ENCODE measurements at regions not wholly inside any gene's neighbourhood (a gene's known extent, or its start where the extent isn't known, plus 50 kb on each side); places are given as distances from the start of the nearest gene placed in this dataset.

- intact Hi-C loops (cut with DNase I), result loop anchor here (5.0 kb wide), 1 partner anchor 373 kb away; no protein-coding TSS in a partner anchor
Observed at GRCh38 chr16:16864536-16864935, 485.6 kb downstream of the NPIPA7 start.

GRCh38 chr16:16865374-16865773, 486.4 kb downstream of the NPIPA7 start:
- DNase-seq, result no peak
- intact Hi-C loops (cut with DNase I), result no loop called here

More at GRCh38 chr16:16864536-16864935, 485.6 kb downstream of the NPIPA7 start:
- no peak for DNase-seq

- DNase-seq, result no peak
- intact Hi-C loops (cut with DNase I), result no loop called here
Observed at GRCh38 chr16:16867973-16868372, 489.0 kb downstream of the NPIPA7 start.

GRCh38 chr16:16868727-16869126, 489.8 kb downstream of the NPIPA7 start:
- intact Hi-C loops (cut with DNase I), result no loop called here
- DNase-seq, result no peak

- DNase-seq, result no peak
- intact Hi-C loops (cut with DNase I), result no loop called here
Observed at GRCh38 chr16:16869746-16870145, 490.8 kb downstream of the NPIPA7 start.

- intact Hi-C loops (cut with DNase I), result no loop called here
- DNase-seq, result no peak
Observed at GRCh38 chr16:16871196-16871595, 492.3 kb downstream of the NPIPA7 start.

- intact Hi-C loops (cut with DNase I), result no loop called here
- no peak for DNase-seq
Observed at GRCh38 chr16:16877061-16877460, 498.1 kb downstream of the NPIPA7 start.

- no peak for DNase-seq
- intact Hi-C loops (cut with DNase I), result no loop called here
Observed at GRCh38 chr16:16879567-16880251, 500.8 kb downstream of the NPIPA7 start.

GRCh38 chr16:16881814-16882213, 502.9 kb downstream of the NPIPA7 start:
- DNase-seq, result no peak
- intact Hi-C loops (cut with DNase I), result no loop called here

- DNase-seq, result no peak
- intact Hi-C loops (cut with DNase I), result no loop called here
Observed at GRCh38 chr16:16882766-16883165, 503.8 kb downstream of the NPIPA7 start.

- intact Hi-C loops (cut with DNase I), result no loop called here
- no peak for DNase-seq
Observed at GRCh38 chr16:16884451-16884850, 505.5 kb downstream of the NPIPA7 start.

GRCh38 chr16:16887193-16887592, 508.3 kb downstream of the NPIPA7 start:
- DNase-seq, result no peak
- intact Hi-C loops (cut with DNase I), result no loop called here

GRCh38 chr16:16890964-16891363, 512.0 kb downstream of the NPIPA7 start:
- intact Hi-C loops (cut with DNase I), result no loop called here
- DNase-seq, result no peak

GRCh38 chr16:16904601-16905000, 525.7 kb downstream of the NPIPA7 start:
- intact Hi-C loops (cut with DNase I), result no loop called here
- DNase-seq, result no peak

- intact Hi-C loops (cut with DNase I), result no loop called here
- DNase-seq, result no peak
Observed at GRCh38 chr16:16905850-16906249, 526.9 kb downstream of the NPIPA7 start.

GRCh38 chr16:16907089-16907488, 528.1 kb downstream of the NPIPA7 start:
- no peak for DNase-seq
- intact Hi-C loops (cut with DNase I), result no loop called here

- intact Hi-C loops (cut with DNase I), result no loop called here
- DNase-seq, result no peak
Observed at GRCh38 chr16:16908077-16908476, 529.1 kb downstream of the NPIPA7 start.

GRCh38 chr16:16909126-16909525, 530.2 kb downstream of the NPIPA7 start:
- DNase-seq, result no peak
- intact Hi-C loops (cut with DNase I), result no loop called here

- DNase-seq, result no peak
- intact Hi-C loops (cut with DNase I), result no loop called here
Observed at GRCh38 chr16:16910666-16911065, 531.7 kb downstream of the NPIPA7 start.

- intact Hi-C loops (cut with DNase I), result no loop called here
- DNase-seq, result no peak
Observed at GRCh38 chr16:16915771-16916170, 536.8 kb downstream of the NPIPA7 start.

GRCh38 chr16:16917191-16917785, 538.3 kb downstream of the NPIPA7 start:
- DNase-seq, result no peak
- intact Hi-C loops (cut with DNase I), result no loop called here

GRCh38 chr16:16923479-16923878, 544.5 kb downstream of the NPIPA7 start:
- DNase-seq, result no peak
- intact Hi-C loops (cut with DNase I), result no loop called here
